HG02973 (cell line): ENCODE measurements at regions not wholly inside any gene's neighbourhood (a gene's known extent, or its start where the extent isn't known, plus 50 kb on each side); places are given as distances from the start of the nearest gene placed in this dataset.
"Not testable (repeated sequence)": the region's sequence is repeated elsewhere in the genome, so short reads cannot be mapped to it uniquely, and the experiment has no call there.

Experiments
- ATAC-seq: cut with Tn5 transposase; IDR thresholded peaks from one replicate; pipeline ENCODE4 v1.9.1; 2021; ENCODE audit warnings: moderate library complexity; ENCODE audit not compliant: unreplicated experiment

- peak; percentile 45 for ATAC-seq
Measured at GRCh38 chr10:38356527-38356926, 262.4 kb downstream of the ZNF37A start.

GRCh38 chr10:38362514-38362913 lies 268.4 kb downstream of the ZNF37A start:
- not testable (repeated sequence) for ATAC-seq

- ATAC-seq = not testable (repeated sequence)
Measured at GRCh38 chr10:38364073-38364472, 269.9 kb downstream of the ZNF37A start.

GRCh38 chr10:38365917-38366316 lies 271.8 kb downstream of the ZNF37A start:
- not testable (repeated sequence) for ATAC-seq

- not testable (repeated sequence) for ATAC-seq
Measured at GRCh38 chr10:38383800-38384199, 289.7 kb downstream of the ZNF37A start.

GRCh38 chr10:38386869-38387268 lies 292.7 kb downstream of the ZNF37A start:
- not testable (repeated sequence) for ATAC-seq

GRCh38 chr10:38390725-38391124 lies 296.6 kb downstream of the ZNF37A start:
- ATAC-seq = not testable (repeated sequence)

- not testable (repeated sequence) for ATAC-seq
Measured at GRCh38 chr10:38395465-38395864, 301.3 kb downstream of the ZNF37A start.

- not testable (repeated sequence) for ATAC-seq
Measured at GRCh38 chr10:38396178-38396954, 302.2 kb downstream of the ZNF37A start.

- not testable (repeated sequence) for ATAC-seq
Measured at GRCh38 chr10:38401565-38401964, 307.4 kb downstream of the ZNF37A start.

GRCh38 chr10:38402442-38403346 lies 308.6 kb downstream of the ZNF37A start:
- peak; percentile 54 for ATAC-seq

GRCh38 chr10:38403347-38404117 lies 309.4 kb downstream of the ZNF37A start:
- not testable (repeated sequence) for ATAC-seq

- ATAC-seq = not testable (repeated sequence)
Measured at GRCh38 chr10:38423634-38424033, 329.5 kb downstream of the ZNF37A start.

- not testable (repeated sequence) for ATAC-seq
Measured at GRCh38 chr10:38430242-38430641, 336.1 kb downstream of the ZNF37A start.

GRCh38 chr10:38437359-38437758 lies 343.2 kb downstream of the ZNF37A start:
- not testable (repeated sequence) for ATAC-seq

GRCh38 chr10:38448614-38449355 lies 354.6 kb downstream of the ZNF37A start:
- ATAC-seq = not testable (repeated sequence)

- not testable (repeated sequence) for ATAC-seq
Measured at GRCh38 chr10:38449618-38450017, 355.5 kb downstream of the ZNF37A start.

- ATAC-seq = not testable (repeated sequence)
Measured at GRCh38 chr10:38450372-38451057, 356.4 kb downstream of the ZNF37A start.

- not testable (repeated sequence) for ATAC-seq
Measured at GRCh38 chr10:38451306-38451967, 357.3 kb downstream of the ZNF37A start.
